Transverse colon (tissue), 4 donors: ENCODE measurements at regions not wholly inside any gene's neighbourhood (a gene's known extent, or its start where the extent isn't known, plus 50 kb on each side); places are given as distances from the start of the nearest gene placed in this dataset.

Experiments used
- DNase-seq: peaks from one replicate; pipeline ENCODE4 v3.0.0-alpha.2; 2019
- H3K27ac ChIP-seq, 4 donors: fragments of 200-600 bp; sonication (generic); 2 replicates each; pipeline ENCODE4 v1.5.1; 2016 to 2018; ENCODE audit warnings: inconsistent platforms in 4 of 4
- H3K27me3 ChIP-seq: fragments of 200-600 bp; sonication (generic); 2 replicates; pipeline ENCODE4 v1.5.1; 2017; ENCODE audit warnings: inconsistent platforms
- H3K36me3 ChIP-seq, 4 donors: fragments of 200-600 bp; sonication (generic); 2 replicates each; pipeline ENCODE4 v1.5.1; 2017 to 2019; ENCODE audit warnings: inconsistent platforms in 4 of 4
- H3K4me1 ChIP-seq, 4 donors: fragments of 200-600 bp; sonication (generic); 2 replicates each; pipeline ENCODE4 v1.5.1; 2017 to 2020; ENCODE audit warnings: inconsistent platforms in 4 of 4
- H3K4me3 ChIP-seq, 4 donors: fragments of 200-600 bp; sonication (generic); 1 replicate in 1 of 4; 2 replicates in 3 of 4; pipeline versions ENCODE4 v1.5.1 to v1.6.1; 2017 to 2019; ENCODE audit warnings: inconsistent platforms in 4 of 4
- H3K9me3 ChIP-seq, 2 donors: fragments of 200-600 bp; sonication (generic); 2 replicates each; pipeline ENCODE4 v1.5.1; 2017 to 2019; ENCODE audit warnings: inconsistent platforms in 2 of 2
- EP300 ChIP-seq: sonication (generic); formaldehyde crosslinking; IDR thresholded peaks from one replicate; pipeline ENCODE4 v1.6.1; 2017; ENCODE audit warnings: antibody characterized with exemption, low read depth
- POLR2A ChIP-seq: fragments of 450-650 bp; IDR thresholded peaks from one replicate; pipeline ENCODE4 v1.6.1; 2016; ENCODE audit warnings: antibody characterized with exemption, mild to moderate bottlenecking, moderate library complexity
- POLR2AphosphoS5 ChIP-seq, 3 donors: sonication (generic); formaldehyde crosslinking; IDR thresholded peaks; one replicate each; pipeline ENCODE4 v1.6.1; 2016; ENCODE audit warnings: antibody characterized with exemption in 3 of 3
- WGBS, 2 donors: methylation state at CpG; one replicate each; pipeline ENCODE4 v1.1.5; 2018; ENCODE audit warnings: low coverage in 1 of 2; 5-methylcytosine and 5-hydroxymethylcytosine counted together
- in situ Hi-C, 4 donors: fragments of 200-750 bp; cut with MboI; loops; one replicate each; pipeline versions ENCODE4 v1.15.0 to v1.15.1; 2017; ENCODE audit warnings: low sequenced_read_pairs in 3 of 4, low pct_ligation_motif_present in 1 of 4, low pct_unique_long_range_greater_than_20kb in 1 of 4
- intact Hi-C: fragments of 100-400 bp; cut with DNase I; formaldehyde crosslinking; loops from one replicate; pipeline ENCODE4 v1.15.1; 2023; ENCODE audit warnings: low total_unique reads
- TF ChIP-seq, protein P1 (sequence below), 5 experiments: fragments of 200-600 bp in 3 of 5; fragments of 450-650 bp in 2 of 5; sonication (generic) in 3 of 5; IDR thresholded peaks; 1 replicate in 2 of 5; 2 replicates in 3 of 5; pipeline ENCODE4 v1.5.1; 2016 to 2017; ENCODE audit warnings: antibody characterized with exemption in 5 of 5, inconsistent platforms in 3 of 5, mild to moderate bottlenecking in 2 of 5, moderate library complexity in 1 of 5

DNA sequence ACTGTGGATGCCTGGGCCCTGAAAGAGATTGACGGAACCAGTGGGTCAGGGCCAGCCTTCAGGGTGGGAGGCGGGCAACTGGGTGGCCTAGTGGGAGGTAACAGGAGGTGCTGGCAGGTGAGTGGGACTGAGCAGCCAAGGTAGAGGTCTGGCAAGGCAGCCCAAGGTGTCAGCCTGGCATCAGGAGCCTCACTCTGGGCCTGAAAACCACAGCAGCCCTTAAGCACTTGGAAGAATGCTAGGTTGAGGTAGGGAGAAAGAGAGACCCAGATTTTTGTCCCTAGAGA lies 315.8 kb upstream of the PRICKLE1 start:
- in situ Hi-C loops: no loop called here
- TF ChIP-seq EP300 (no peak), POLR2A (no peak), POLR2AphosphoS5 (IDR thresholded peaks at IDR 0.05) (no peak)
- TF ChIP-seq, protein P1, sequence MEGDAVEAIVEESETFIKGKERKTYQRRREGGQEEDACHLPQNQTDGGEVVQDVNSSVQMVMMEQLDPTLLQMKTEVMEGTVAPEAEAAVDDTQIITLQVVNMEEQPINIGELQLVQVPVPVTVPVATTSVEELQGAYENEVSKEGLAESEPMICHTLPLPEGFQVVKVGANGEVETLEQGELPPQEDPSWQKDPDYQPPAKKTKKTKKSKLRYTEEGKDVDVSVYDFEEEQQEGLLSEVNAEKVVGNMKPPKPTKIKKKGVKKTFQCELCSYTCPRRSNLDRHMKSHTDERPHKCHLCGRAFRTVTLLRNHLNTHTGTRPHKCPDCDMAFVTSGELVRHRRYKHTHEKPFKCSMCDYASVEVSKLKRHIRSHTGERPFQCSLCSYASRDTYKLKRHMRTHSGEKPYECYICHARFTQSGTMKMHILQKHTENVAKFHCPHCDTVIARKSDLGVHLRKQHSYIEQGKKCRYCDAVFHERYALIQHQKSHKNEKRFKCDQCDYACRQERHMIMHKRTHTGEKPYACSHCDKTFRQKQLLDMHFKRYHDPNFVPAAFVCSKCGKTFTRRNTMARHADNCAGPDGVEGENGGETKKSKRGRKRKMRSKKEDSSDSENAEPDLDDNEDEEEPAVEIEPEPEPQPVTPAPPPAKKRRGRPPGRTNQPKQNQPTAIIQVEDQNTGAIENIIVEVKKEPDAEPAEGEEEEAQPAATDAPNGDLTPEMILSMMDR (IDR thresholded peaks at IDR 0.05): no peak
- no peak overlapping the region for H3K4me3 ChIP-seq
- intact Hi-C loops: no loop called here
- no peaks in the 10 kb centered on the region for H3K27me3 ChIP-seq
- no peaks in the 10 kb centered on the region for H3K36me3 ChIP-seq
- DNase-seq: no peak
- H3K9me3 ChIP-seq: peaks cover 0 to 7% of the 10 kb centered on the region in 2 donors
- WGBS, 2 donors: 86% methylated on average over 2 of the region's 2 CpGs; no CpG with 5 or more reads in 1 of the 2 donors
- peaks cover 0 to 3% (median 0%) of the 10 kb centered on the region in 4 donors for H3K4me1 ChIP-seq
- no peak overlapping the region for H3K27ac ChIP-seq

DNA sequence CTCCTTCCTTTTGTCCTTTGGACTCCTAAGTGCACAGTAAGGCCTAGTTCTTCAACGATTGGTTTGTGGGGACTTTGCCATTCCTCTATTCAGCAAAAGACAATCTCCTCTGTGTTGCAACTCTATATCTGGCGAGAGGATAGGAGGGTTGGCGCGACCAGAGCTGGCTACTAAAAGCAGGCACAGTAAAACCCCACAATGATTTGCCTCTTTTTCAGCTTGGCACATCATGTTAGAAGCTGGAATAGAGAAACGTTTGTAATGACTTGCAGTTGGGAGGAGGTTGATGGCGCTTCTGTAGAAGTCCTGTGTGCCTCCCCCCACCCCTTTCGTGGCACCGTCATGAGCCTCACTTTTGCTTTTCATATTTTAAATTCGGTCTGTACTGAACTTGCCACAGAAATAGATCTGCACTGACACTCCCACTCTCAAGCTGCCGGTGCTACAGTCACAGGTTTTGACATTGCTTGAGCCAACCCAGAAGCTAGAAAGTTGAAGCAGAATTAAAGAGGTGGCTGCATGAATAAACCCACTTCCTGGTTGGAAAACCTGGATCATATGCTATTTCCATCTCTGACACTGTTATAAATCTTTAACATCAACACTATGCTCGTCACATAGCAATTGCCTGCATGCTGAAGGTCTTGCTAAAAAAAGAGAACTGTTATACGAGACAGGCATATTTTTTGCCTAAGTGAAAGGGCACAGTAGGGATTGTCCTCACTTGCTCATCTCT lies 315.3 kb upstream of the PRICKLE1 start:
- in situ Hi-C loops (no loop called here), intact Hi-C loops (no loop called here)
- Histone ChIP-seq H3K9me3 (peaks cover 0 to 4% of the 10 kb centered on the region in 2 donors), H3K4me3 (no peak overlapping the region), H3K4me1 (peaks cover 0 to 3% (median 0%) of the 10 kb centered on the region in 4 donors), H3K27me3 (no peaks in the 10 kb centered on the region), H3K36me3 (no peaks in the 10 kb centered on the region), H3K27ac (no peak overlapping the region)
- no peak for DNase-seq
- TF ChIP-seq EP300: no peak
- TF ChIP-seq, protein P1 (IDR thresholded peaks at IDR 0.05): no peak
- TF ChIP-seq POLR2AphosphoS5 (IDR thresholded peaks at IDR 0.05): no peak
- no peak for TF ChIP-seq POLR2A
- WGBS, 2 donors: 79 to 81% methylated on average over 12 of the region's 12 CpGs

DNA sequence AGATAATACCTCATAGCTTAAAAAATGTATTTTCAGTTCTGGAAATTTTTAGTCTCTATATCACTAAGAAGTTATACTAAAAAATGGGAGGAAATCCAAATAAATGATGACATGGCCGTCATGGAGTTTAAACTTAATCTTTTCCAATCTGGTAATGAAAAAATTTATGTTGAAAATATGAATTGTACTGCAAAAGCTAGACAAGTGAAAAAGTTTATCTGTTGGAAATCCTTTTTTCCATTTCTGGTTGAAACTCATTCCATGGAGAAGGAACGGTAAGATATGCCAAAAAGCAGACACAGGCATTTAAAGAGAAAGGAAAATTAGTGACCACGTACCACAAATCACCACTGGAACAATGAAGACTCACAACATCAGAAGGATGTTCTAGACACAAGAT lies 314.2 kb upstream of the PRICKLE1 start:
- 39 to 71% methylated on average over 3 of the region's 3 CpGs for WGBS, 2 donors

DNA sequence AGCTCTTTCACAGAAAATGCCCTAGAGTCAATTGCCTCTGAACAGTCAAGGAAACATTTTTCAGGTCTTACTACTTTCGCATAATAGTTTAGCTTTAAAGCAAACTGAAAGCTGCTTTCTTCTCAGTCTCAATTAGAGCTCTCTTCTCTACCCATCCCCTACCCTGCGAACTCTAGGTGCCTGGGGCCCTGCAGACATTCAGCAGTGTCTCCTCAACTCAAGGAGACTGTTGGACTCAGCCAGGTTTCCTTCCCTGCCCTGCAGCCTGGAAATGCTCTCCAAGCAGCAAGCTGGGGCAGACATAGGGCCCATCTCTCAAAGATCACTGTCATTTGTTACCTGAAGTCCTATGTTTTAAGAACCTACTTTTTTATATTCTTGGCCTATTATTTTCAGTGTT lies 312.5 kb upstream of the PRICKLE1 start:
- no peak overlapping the region for H3K27ac ChIP-seq
- H3K27me3 ChIP-seq: no peaks in the 10 kb centered on the region
- 92% methylated on average over 2 of the region's 2 CpGs; no CpG with 5 or more reads in 1 of the 2 donors for WGBS, 2 donors
- H3K9me3 ChIP-seq: peaks cover 0 to 4% of the 10 kb centered on the region in 2 donors
- intact Hi-C loops: no loop called here
- in situ Hi-C loops: no loop called here
- peaks cover 0 to 3% (median 0%) of the 10 kb centered on the region in 4 donors for H3K4me1 ChIP-seq
- no peak for DNase-seq
- H3K4me3 ChIP-seq: no peak overlapping the region
- H3K36me3 ChIP-seq: no peaks in the 10 kb centered on the region
- TF ChIP-seq EP300: no peak
- TF ChIP-seq, protein P1 (IDR thresholded peaks at IDR 0.05): no peak
- no peak for TF ChIP-seq POLR2AphosphoS5 (IDR thresholded peaks at IDR 0.05)
- no peak for TF ChIP-seq POLR2A

More for the DNA sequence above, 314.2 kb upstream of the PRICKLE1 start:
- Histone ChIP-seq H3K4me3 (no peak overlapping the region), H3K27me3 (no peaks in the 10 kb centered on the region), H3K36me3 (no peaks in the 10 kb centered on the region), H3K4me1 (peaks cover 0 to 3% (median 0%) of the 10 kb centered on the region in 4 donors), H3K9me3 (peaks cover 0 to 4% of the 10 kb centered on the region in 2 donors), H3K27ac (no peak overlapping the region)
- intact Hi-C loops: no loop called here
- TF ChIP-seq POLR2A (no peak), EP300 (no peak), POLR2AphosphoS5 (IDR thresholded peaks at IDR 0.05) (no peak)
- TF ChIP-seq, protein P1 (IDR thresholded peaks at IDR 0.05): no peak
- in situ Hi-C loops: no loop called here
- no peak for DNase-seq
